ENCODE measurements at regions not wholly inside any gene's neighbourhood (a gene's known extent, or its start where the extent isn't known, plus 50 kb on each side); places are given as distances from the start of the nearest gene placed in this dataset.

GRCh38 chr9:79883073-79883645 lies 311.4 kb downstream of the TLE4 start:
- DNase-seq (ENCODE audit: low read depth in 1 of 2, low spot score in 2 of 2) (no peak), FAIRE-seq (no peak)
- no peak overlapping the region for H2BK15ac ChIP-seq (ENCODE audit: low read length)
- H4K91ac ChIP-seq (replicated peaks; ENCODE audit: insufficient read length, low read length): no peak overlapping the region
- H4K8ac ChIP-seq (ENCODE audit: extremely low read depth, insufficient read depth, low read length): no peak overlapping the region
- no peak overlapping the region for H3K23ac ChIP-seq (ENCODE audit: insufficient read length)
- no peak overlapping the region for H2AFZ ChIP-seq (ENCODE audit: low read length)
- no peaks in the 10 kb centered on the region for H4K20me1 ChIP-seq (replicated peaks in 1 of 2; ENCODE audit: control insufficient read depth in 1 of 2, insufficient read depth in 2 of 2, low read length in 2 of 2)
- H2BK12ac ChIP-seq (ENCODE audit: low read depth, low read length): no peak overlapping the region
- H3K79me1 ChIP-seq (ENCODE audit: low read depth, low read length): no peaks in the 10 kb centered on the region
- no peaks in the 10 kb centered on the region for H3K27me3 ChIP-seq (replicated peaks in 1 of 4; ENCODE audit: control insufficient read depth in 3 of 4, extremely low read depth in 1 of 4, insufficient read depth in 3 of 4, low read length in 3 of 4)
- H3K36me3 ChIP-seq (ENCODE audit: control insufficient read depth in 2 of 4, insufficient read depth in 4 of 4, low read length in 3 of 4): no peaks in the 10 kb centered on the region
- H2BK5ac ChIP-seq (ENCODE audit: low read depth, low read length): no peak overlapping the region
- H2AK5ac ChIP-seq (ENCODE audit: low read depth, low read length): no peak overlapping the region
- 94% methylated on average over 3 of the region's 3 CpGs; no CpG with 5 or more reads in 1 of the 2 experiments for WGBS, 2 experiments (ENCODE audit: extremely low coverage in 1 of 2, insufficient coverage in 1 of 2, insufficient read length in 1 of 2, insufficient replicate concordance in 2 of 2, low coverage in 1 of 2, low lambda C conversion rate in 2 of 2, missing lambda C conversion rate in 1 of 2)
- H3K4me3 ChIP-seq (ENCODE audit: extremely low read depth in 1 of 4, insufficient read depth in 2 of 4, low read depth in 3 of 4, low read length in 4 of 4): no peak overlapping the region
- ChIA-PET CTCF (ENCODE audit: partially characterized antibody) (interaction anchor here (0.9 kb wide), 1 partner anchor 125 kb away, joined by 3 read pairs; no protein-coding TSS in a partner anchor), POLR2A (ENCODE audit: partially characterized antibody) (no interaction called here)
- H2BK20ac ChIP-seq (ENCODE audit: low read length): no peak overlapping the region
- no peaks in the 10 kb centered on the region for H3K79me2 ChIP-seq (ENCODE audit: control insufficient read depth in 1 of 2, insufficient read depth in 2 of 2, low read length in 2 of 2)
- no peak overlapping the region for H3K56ac ChIP-seq (replicated peaks; ENCODE audit: insufficient read length, low read depth, low read length)
- no peaks in the 10 kb centered on the region for H3K4me1 ChIP-seq (replicated peaks in 1 of 4; ENCODE audit: control insufficient read depth in 3 of 4, insufficient read depth in 4 of 4, low read length in 3 of 4)
- H3K23me2 ChIP-seq (ENCODE audit: low read depth, low read length): no peaks in the 10 kb centered on the region
- TF ChIP-seq EP300 (IDR thresholded peaks at IDR 0.05; ENCODE audit: borderline replicate concordance in 1 of 2, low read depth in 2 of 2, low read length in 2 of 2) (no peak), RAD21 (IDR thresholded peaks at IDR 0.05 in 1 of 2, conservative IDR thresholded peaks at IDR 0.05 in 1 of 2; ENCODE audit: low read depth in 2 of 2, low read length in 2 of 2) (no peak), ATF3 (IDR thresholded peaks at IDR 0.05; ENCODE audit: insufficient read depth, low read depth, low read length) (no peak), JUN (IDR thresholded peaks at IDR 0.05; ENCODE audit: low read depth, low read length) (no peak), POLR2AphosphoS5 (IDR thresholded peaks at IDR 0.05; ENCODE audit: low read depth, low read length) (no peak), RFX5 (IDR thresholded peaks at IDR 0.05; ENCODE audit: borderline replicate concordance, low read depth, low read length) (no peak), EZH2 (IDR thresholded peaks at IDR 0.05; ENCODE audit: low read depth, low read length, severe bottlenecking) (no peak), RBBP5 (IDR thresholded peaks at IDR 0.05; ENCODE audit: borderline replicate concordance, low read depth, low read length) (no peak), BACH1 (IDR thresholded peaks at IDR 0.05; ENCODE audit: low read length) (no peak), ZNF274 (IDR thresholded peaks at IDR 0.05; ENCODE audit: borderline replicate concordance, extremely low read depth, low read length) (no peak), NRF1 (IDR thresholded peaks at IDR 0.05; ENCODE audit: low read depth, low read length) (no peak)
- H3K27ac ChIP-seq (ENCODE audit: low read depth, low read length): no peak overlapping the region
- no peak overlapping the region for H2BK120ac ChIP-seq (replicated peaks; ENCODE audit: low read depth, low read length)
- no peak overlapping the region for H3K4ac ChIP-seq (replicated peaks; ENCODE audit: insufficient read length, low read depth, low read length)
- H4K5ac ChIP-seq (ENCODE audit: insufficient read length, low read depth, low read length): no peak overlapping the region
- H3K9me3 ChIP-seq (ENCODE audit: insufficient read depth in 2 of 2, low read depth in 1 of 2, low read length in 1 of 2): no peaks in the 10 kb centered on the region
- no peak overlapping the region for H3K4me2 ChIP-seq (ENCODE audit: insufficient read depth in 1 of 2, low read depth in 2 of 2, low read length in 2 of 2)
- no peak overlapping the region for H3K18ac ChIP-seq (ENCODE audit: extremely low read depth, low read length)
- no peak overlapping the region for H3K9ac ChIP-seq (replicated peaks in 1 of 4; ENCODE audit: extremely low read depth in 1 of 4, low read depth in 3 of 4, low read length in 3 of 4)
- no peak overlapping the region for H3K14ac ChIP-seq (ENCODE audit: insufficient read length)
